HG03442 (cell line): ENCODE measurements at regions not wholly inside any gene's neighbourhood (a gene's known extent, or its start where the extent isn't known, plus 50 kb on each side); places are given as distances from the start of the nearest gene placed in this dataset.
"Not testable (repeated sequence)": the region's sequence is repeated elsewhere in the genome, so short reads cannot be mapped to it uniquely, and the experiment has no call there.

ENCODE experiments used
- ATAC-seq: cut with Tn5 transposase; IDR thresholded peaks from one replicate; pipeline ENCODE4 v1.9.1; 2021; ENCODE audit warnings: mild to moderate bottlenecking, moderate library complexity; ENCODE audit not compliant: unreplicated experiment

GRCh38 chr4:106869551-106869950 is 166.6 kb downstream of the DKK2 start:
- no peak for ATAC-seq

DNA sequence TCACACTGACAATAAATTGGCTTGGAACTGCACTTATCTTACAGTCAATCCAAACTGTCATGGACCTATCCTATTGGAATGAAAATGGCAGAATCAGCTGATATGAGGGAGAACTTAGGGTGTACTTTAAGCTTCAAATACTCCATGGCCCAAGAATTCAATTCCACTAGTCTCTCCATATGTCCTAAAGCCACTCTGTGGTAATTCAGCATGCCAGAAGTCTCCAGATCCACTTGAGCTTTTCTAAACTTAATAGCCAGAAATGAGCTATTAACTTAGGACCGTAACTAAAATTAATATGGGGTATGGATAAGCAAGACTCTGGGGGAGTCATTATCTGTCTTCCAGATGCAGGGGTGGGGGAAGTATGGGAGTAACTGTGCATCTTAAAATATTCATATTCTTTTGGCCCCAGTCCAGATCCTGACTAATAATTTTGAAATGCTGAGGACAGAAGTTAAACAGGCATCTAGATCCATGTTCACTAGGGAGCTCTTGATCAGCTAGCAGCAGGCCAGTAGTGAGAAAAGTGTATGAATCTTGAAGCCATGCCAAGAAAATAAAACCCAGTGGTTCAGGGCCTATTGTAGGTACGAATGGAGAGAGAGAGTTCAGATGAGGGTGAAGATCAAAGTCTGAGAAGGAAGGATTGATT is 167.6 kb downstream of the DKK2 start:
- ATAC-seq: no peak

GRCh38 chr4:106864231-106864630 is 171.9 kb downstream of the DKK2 start:
- ATAC-seq: no peak

DNA sequence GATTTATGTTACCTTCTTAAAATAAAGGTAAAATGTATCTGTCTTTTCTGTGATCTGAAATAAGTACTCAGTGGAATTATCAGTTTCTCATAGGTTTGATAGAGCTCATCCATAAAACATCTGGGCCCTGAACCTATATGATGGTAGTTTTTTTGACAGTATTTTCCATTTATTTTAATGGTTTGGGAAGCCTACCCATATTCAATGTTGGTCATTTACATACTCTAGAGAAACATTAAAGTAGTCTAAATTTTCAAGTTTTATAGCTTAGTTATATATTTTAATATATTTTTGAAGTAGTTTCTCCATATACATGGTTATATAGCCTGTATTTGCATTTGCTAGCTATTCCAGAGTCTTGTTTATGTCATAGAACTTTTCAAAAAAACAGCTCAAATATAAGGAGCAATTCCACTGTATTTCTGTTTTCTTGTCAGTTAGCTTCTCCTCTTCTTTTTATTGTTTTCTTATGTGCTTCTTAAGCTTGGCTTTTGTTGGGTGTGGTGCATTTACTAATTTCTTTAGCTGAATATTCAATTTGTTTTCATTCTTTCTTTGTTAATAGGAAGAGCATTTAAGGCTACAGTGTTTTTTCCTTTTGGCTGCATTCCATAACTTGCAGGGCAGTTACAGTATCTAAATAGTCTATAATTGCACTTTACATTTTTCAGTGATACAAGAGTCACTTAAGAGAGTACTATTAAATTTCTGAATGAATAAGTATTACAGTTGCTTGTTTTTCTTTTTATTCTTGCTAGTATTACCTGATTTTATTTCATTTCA is 181.4 kb downstream of the DKK2 start:
- no peak for ATAC-seq

DNA sequence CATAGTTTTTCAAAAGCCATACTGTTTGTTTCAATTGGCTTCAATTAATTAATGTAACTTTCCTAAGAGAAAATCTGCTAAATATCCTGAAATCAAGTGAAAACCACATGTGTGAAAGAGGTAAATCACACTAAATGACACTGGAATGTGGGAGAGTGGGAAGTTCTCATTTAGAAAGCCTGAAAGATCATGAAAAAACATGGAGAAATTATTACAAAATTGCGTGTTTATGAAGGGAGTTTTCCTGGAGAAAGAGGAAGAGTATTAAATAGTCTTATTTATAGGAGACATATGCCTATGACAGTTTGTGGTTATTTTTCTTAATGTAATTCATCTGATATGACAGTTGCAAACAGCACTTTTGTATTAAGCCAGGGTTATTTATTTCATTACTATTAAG is 183.7 kb downstream of the DKK2 start:
- ATAC-seq: no peak

DNA sequence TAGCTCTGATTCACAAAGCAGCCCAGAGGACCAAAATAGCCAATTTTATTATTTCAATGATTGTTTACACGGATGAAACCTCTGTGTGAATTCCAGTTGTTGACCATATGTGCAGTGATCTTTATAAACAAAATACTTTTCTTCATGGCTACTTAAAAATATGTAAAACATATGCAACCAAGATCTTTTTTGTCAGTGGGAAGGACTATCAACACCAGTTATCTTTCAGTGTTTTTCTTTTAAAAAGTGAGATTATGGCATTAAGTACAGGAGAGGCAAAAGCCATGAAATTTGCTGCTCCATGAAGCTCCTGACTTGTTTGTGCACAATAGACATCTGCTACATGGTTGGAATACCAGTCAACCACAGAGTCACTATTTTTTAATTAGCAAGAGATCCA is 184.4 kb downstream of the DKK2 start:
- ATAC-seq: no peak

- ATAC-seq: no peak
Observed at GRCh38 chr4:106850691-106851090, 185.4 kb downstream of the DKK2 start.

DNA sequence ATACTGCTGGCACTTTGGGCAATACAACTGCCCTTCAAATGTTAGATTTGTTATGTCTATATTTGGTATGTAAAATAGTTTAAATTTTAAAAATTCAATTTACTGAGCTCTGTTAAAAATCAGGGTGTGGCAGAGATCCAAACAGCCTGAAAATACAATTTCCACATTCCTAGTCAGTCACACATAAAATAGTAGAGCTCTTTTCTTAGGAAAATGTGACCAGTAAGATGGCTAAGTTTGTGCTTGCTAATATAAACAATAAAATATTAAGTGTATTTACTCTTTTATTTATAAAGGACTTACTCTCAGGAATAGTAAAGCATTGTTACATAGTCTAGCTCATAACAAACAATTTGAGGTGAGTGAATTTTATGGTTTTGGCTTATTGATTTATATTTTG is 200.2 kb downstream of the DKK2 start:
- ATAC-seq: no peak

DNA sequence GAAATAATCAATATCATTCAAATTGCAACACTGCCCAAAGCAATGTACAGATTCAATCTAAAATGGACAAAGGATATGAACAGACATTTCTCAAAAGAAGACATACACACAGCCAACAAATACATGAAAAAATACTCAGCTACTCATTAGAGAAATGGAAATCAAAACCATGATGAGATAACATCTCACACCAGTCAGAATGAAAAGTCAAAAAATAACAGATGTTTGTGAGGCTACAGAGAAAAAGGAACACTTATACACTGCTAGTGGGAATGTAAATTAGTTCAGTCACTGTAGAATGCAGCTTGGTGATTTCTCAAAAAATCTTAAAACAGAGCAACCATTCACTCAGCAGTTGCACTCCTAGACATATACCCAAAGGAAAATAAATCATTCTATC is 205.2 kb downstream of the DKK2 start:
- ATAC-seq: peak; percentile 52

DNA sequence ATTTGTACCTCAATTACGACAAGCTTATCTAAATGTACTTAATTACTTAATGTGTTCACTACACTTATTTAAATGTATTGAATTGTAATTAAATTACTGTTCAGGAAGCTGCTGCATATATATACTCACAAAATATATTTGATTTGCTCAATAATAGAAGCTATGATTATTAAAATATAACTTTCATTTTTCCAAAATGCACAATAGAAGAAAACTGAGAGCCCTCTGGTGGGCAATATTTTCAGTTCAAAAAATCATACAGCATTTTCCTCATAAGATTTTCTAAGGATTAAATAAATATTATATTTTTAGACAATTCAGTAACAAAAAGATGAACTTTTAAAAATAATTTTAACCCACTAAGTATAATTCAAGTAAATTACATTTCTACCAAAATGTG is 217.3 kb downstream of the DKK2 start:
- no peak for ATAC-seq

DNA sequence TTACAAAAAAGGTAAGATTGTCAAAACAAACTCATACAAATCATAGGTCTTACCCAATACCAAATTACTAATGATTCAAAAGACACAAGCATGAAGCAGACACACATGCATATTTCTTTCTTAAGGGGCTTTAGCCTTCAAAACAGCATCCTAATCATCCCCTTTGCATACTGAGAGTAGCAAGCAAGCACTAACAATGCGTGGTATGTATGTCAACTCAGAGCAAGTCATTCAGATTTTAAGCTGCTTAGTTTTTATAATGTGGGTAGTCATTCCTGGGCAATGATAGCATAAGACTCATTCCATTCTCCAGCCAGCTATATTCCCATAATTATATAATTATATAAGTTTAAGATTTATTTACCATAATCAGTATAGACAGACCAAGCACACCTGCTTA is 219.6 kb downstream of the DKK2 start:
- no peak for ATAC-seq

- no peak for ATAC-seq
Observed at GRCh38 chr4:106810122-106810521, 226.0 kb downstream of the DKK2 start.

DNA sequence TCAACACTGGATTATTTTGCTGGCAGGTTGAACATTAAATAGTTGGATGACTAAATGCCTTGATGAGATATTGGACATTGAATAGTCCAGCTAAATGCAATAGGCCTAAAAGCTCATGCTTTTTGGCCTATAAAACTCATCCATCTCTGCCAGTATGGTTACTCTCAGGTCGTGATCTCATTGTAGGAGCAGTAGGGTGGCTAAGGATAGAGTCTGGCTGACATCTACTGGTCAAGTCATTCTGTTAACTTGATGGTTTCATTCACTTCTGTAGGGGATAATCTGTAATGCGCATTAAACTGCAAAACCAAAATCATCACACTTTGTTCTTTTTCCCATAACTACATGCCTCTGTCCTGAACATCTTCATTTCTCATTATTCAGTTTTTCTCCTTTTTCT is 227.0 kb downstream of the DKK2 start:
- no peak for ATAC-seq

DNA sequence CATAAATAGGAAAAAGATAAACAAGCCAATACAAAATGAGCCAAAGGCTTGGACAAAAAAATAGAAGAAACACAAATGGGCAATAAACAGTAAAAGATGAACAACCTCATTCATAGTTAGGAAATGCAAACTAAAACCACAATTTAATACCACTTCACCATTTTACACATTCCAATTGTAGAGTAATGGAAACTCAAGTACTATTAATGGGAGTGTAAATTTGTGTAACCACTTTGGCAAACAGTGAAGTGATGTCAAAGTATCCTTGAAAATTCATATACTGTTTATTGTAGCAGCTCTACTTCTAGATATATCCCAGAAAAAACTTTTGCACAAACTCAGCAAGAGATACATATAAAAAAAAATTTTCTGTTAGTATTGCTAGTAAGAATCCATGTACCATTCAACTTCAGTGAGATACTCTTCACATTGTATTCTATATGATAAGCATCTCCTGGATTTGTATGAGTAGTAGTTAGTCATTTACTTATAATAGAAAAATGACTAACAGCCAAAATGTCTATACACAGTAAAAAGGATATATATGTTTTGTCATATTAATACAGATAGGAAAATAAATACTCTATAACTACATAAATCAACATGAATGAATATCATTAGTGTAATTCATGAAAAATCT is 229.8 kb downstream of the DKK2 start:
- ATAC-seq: no peak

- no peak for ATAC-seq
Observed at GRCh38 chr4:106803083-106803482, 233.0 kb downstream of the DKK2 start.

DNA sequence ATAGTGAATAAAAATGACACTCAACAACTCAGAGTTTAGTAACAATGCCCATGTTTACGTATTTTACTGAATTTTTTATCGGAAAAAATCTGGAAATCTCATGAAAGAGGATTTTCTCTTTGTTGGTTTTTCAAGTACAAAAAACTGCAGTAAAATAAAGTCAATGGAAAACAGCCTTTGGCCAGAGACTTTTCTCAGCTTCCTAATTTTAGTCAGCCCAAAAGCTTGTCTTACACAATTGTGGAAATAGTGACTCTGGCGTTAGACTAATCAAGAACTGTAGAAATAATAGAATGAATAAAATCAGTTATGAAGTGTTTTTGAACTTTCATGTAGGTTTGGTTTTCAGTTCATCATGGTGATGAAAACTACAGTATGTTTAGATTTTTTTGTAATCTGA is 234.7 kb downstream of the DKK2 start:
- ATAC-seq: no peak

DNA sequence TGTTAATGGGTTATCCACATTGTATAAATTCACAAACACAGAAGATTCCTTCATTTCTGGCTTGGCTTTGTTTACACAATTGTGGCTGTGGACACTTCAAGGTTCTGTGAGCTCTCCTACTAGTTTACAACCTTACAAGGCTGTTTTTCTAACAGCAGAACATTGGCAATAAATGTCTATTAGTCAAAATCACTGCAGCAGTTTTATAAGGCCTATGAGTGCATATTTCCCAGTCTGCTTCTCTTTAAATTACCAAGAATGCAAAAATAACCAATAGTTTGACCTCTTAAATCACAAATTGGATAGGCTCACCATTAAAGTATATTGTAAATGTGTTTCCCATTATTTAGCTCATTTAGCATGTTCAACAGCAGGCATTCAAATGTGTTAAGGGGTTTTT is 239.2 kb downstream of the DKK2 start:
- ATAC-seq: no peak

- no peak for ATAC-seq
Observed at GRCh38 chr4:106795326-106795725, 240.8 kb downstream of the DKK2 start.

GRCh38 chr4:106793933-106794332 is 242.2 kb downstream of the DKK2 start:
- ATAC-seq: no peak

- no peak for ATAC-seq
Observed at GRCh38 chr4:106775636-106776035, 260.5 kb downstream of the DKK2 start.

DNA sequence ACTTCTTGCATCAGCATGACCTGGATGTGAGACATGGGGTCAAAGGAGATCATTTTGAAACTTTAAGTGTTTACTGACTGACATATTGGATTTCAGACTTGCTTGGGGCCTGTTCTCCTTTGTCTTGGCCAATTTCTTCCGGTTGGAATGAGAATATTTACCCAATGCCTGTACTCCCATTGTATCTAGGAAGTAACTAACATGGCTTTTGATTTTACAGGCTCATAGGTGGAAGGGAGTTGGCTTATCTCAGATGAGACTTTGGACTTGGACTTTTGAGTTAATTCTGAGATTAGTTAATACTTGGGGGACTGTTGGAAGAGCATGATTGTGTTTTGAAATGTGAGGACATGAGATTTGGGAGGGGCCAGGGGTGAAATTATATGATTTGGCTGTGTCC is 262.1 kb downstream of the DKK2 start:
- ATAC-seq: not testable (repeated sequence)
